ENCODE measurements at regions not wholly inside any gene's neighbourhood (a gene's known extent, or its start where the extent isn't known, plus 50 kb on each side); places are given as distances from the start of the nearest gene placed in this dataset.

- TF ChIP-seq TEAD4 (IDR thresholded peaks at IDR 0.05), result no peak
- TF ChIP-seq ZBTB7A (IDR thresholded peaks at IDR 0.05; ENCODE audit: low read depth), result no peak
- TF ChIP-seq RAD21 (IDR thresholded peaks at IDR 0.05; ENCODE audit: low read depth), result no peak
- TF ChIP-seq, protein P1, sequence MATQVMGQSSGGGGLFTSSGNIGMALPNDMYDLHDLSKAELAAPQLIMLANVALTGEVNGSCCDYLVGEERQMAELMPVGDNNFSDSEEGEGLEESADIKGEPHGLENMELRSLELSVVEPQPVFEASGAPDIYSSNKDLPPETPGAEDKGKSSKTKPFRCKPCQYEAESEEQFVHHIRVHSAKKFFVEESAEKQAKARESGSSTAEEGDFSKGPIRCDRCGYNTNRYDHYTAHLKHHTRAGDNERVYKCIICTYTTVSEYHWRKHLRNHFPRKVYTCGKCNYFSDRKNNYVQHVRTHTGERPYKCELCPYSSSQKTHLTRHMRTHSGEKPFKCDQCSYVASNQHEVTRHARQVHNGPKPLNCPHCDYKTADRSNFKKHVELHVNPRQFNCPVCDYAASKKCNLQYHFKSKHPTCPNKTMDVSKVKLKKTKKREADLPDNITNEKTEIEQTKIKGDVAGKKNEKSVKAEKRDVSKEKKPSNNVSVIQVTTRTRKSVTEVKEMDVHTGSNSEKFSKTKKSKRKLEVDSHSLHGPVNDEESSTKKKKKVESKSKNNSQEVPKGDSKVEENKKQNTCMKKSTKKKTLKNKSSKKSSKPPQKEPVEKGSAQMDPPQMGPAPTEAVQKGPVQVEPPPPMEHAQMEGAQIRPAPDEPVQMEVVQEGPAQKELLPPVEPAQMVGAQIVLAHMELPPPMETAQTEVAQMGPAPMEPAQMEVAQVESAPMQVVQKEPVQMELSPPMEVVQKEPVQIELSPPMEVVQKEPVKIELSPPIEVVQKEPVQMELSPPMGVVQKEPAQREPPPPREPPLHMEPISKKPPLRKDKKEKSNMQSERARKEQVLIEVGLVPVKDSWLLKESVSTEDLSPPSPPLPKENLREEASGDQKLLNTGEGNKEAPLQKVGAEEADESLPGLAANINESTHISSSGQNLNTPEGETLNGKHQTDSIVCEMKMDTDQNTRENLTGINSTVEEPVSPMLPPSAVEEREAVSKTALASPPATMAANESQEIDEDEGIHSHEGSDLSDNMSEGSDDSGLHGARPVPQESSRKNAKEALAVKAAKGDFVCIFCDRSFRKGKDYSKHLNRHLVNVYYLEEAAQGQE (IDR thresholded peaks at IDR 0.05; ENCODE audit: low read depth), result no peak
- no peak for TF ChIP-seq TCF12 (IDR thresholded peaks at IDR 0.05; ENCODE audit: low read depth)
- no peak for TF ChIP-seq MAX (IDR thresholded peaks at IDR 0.05)
- TF ChIP-seq YY1 (IDR thresholded peaks at IDR 0.05; ENCODE audit: low read depth), result no peak
- TF ChIP-seq TAF1 (IDR thresholded peaks at IDR 0.05; ENCODE audit: low read depth), result no peak
- TF ChIP-seq CREB1 (IDR thresholded peaks at IDR 0.05; ENCODE audit: low read depth), result no peak
- TF ChIP-seq NFIC (IDR thresholded peaks at IDR 0.05), result no peak
- no peak for TF ChIP-seq EP300 (IDR thresholded peaks at IDR 0.05; ENCODE audit: borderline replicate concordance)
- no peak for TF ChIP-seq CEBPB (IDR thresholded peaks at IDR 0.05)
- no peak for TF ChIP-seq FOXM1 (IDR thresholded peaks at IDR 0.05; ENCODE audit: borderline replicate concordance, low read depth)
Observed at GRCh38 chr10:80966326-80966986, 428.8 kb downstream of the SH2D4B start.

Measured in Ishikawa (cell line).